Neural cell (in vitro differentiated cells): ENCODE measurements at regions not wholly inside any gene's neighbourhood (a gene's known extent, or its start where the extent isn't known, plus 50 kb on each side); places are given as distances from the start of the nearest gene placed in this dataset.

ENCODE experiments used
- EP300 ChIP-seq: fragments of 450-650 bp; conservative IDR thresholded peaks from 2 replicates; pipeline ENCODE4 v1.6.1; 2014; ENCODE audit warnings: antibody characterized with exemption, mild to moderate bottlenecking, moderate library complexity; ENCODE audit not compliant: poor library complexity, severe bottlenecking
- EZH2 ChIP-seq: fragments of 200-600, 300-800 bp; shearing (Covaris generic), sonication (generic); IDR thresholded peaks from 2 replicates; pipeline ENCODE4 v1.6.1; 2014; ENCODE audit warnings: antibody characterized with exemption, low read length, borderline replicate concordance, mild to moderate bottlenecking; ENCODE audit not compliant: insufficient read depth, poor library complexity, severe bottlenecking
- TF ChIP-seq, protein P1 (sequence below): fragments of 450-650 bp; IDR thresholded peaks from 2 replicates; pipeline ENCODE4 v1.5.1; 2014; ENCODE audit warnings: antibody characterized with exemption, mild to moderate bottlenecking, moderate library complexity; ENCODE audit not compliant: poor library complexity, severe bottlenecking

DNA sequence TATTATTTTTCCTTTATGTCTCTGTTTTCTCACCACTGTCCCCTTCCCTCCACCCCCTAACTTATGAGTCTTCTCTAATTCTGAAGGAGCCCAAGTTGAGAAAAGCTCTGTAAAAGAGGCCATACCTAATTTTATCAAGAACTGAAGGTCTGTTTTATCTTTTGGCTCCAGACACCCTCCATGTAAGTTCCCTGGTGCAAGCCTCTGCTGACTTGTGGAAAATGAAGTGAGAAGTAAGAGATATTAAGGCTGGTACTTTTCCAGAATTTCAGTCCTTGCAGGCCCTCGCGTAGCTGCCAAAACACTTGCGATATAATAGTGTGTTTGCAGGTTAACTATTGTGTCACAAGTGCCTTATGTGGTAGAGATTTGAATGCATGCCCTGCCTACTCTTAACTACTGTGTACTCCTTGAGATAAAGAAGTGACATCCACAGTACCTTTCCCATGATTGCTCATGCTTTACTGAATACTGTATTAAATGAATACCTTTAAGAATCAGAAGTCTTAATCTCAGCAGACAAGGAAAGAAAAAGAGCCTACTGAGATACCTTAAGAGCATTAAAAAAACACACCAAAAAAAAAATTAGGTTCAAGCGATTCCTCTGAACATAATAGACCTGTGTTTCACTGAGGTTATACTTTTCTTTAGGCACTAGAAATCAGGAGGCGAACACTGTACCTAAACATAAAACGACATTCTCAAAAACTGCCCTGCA lies 143.6 kb upstream of the ZNF184 start:
- TF ChIP-seq, protein P1, sequence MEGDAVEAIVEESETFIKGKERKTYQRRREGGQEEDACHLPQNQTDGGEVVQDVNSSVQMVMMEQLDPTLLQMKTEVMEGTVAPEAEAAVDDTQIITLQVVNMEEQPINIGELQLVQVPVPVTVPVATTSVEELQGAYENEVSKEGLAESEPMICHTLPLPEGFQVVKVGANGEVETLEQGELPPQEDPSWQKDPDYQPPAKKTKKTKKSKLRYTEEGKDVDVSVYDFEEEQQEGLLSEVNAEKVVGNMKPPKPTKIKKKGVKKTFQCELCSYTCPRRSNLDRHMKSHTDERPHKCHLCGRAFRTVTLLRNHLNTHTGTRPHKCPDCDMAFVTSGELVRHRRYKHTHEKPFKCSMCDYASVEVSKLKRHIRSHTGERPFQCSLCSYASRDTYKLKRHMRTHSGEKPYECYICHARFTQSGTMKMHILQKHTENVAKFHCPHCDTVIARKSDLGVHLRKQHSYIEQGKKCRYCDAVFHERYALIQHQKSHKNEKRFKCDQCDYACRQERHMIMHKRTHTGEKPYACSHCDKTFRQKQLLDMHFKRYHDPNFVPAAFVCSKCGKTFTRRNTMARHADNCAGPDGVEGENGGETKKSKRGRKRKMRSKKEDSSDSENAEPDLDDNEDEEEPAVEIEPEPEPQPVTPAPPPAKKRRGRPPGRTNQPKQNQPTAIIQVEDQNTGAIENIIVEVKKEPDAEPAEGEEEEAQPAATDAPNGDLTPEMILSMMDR, result no peak
- TF ChIP-seq EP300 (no peak), EZH2 (no peak)
